DOHH2 (cell line): ENCODE measurements at regions not wholly inside any gene's neighbourhood (a gene's known extent, or its start where the extent isn't known, plus 50 kb on each side); places are given as distances from the start of the nearest gene placed in this dataset.

Source experiments
- H3F3A ChIP-seq: fragments of 200-600 bp; sonication (generic), shearing (Covaris generic); 2 replicates; pipeline ENCODE4 v1.6.0; 2016; ENCODE audit warnings: antibody characterized with exemption, mild to moderate bottlenecking; ENCODE audit not compliant: control insufficient read depth, insufficient read depth
- H3K27ac ChIP-seq: fragments of 200-600 bp; sonication (generic); 2 replicates; pipeline ENCODE4 v1.5.1; 2014; ENCODE audit warnings: low read depth, mild to moderate bottlenecking, low read length, moderate library complexity
- H3K27me3 ChIP-seq: fragments of 200-600 bp; sonication (generic); 2 replicates; pipeline ENCODE4 v1.6.1; 2014; ENCODE audit warnings: mild to moderate bottlenecking, low read length, mixed read lengths; ENCODE audit not compliant: control insufficient read depth
- H3K36me3 ChIP-seq: fragments of 200-600 bp; sonication (generic); 2 replicates; pipeline ENCODE4 v1.6.1; 2014; ENCODE audit warnings: mild to moderate bottlenecking, low read length, moderate library complexity, mixed read lengths; ENCODE audit not compliant: control insufficient read depth
- H3K4me1 ChIP-seq: fragments of 200-600 bp; sonication (generic); 2 replicates; pipeline ENCODE4 v1.6.1; 2014; ENCODE audit warnings: mild to moderate bottlenecking, low read length, mixed read lengths; ENCODE audit not compliant: control insufficient read depth
- H3K4me2 ChIP-seq: fragments of 200-600 bp; sonication (generic); 2 replicates; pipeline ENCODE4 v1.6.0; 2014; ENCODE audit warnings: mild to moderate bottlenecking, low read length, moderate library complexity
- H3K4me3 ChIP-seq: fragments of 200-600 bp; sonication (generic); 2 replicates; pipeline ENCODE4 v1.5.1; 2014; ENCODE audit warnings: mild to moderate bottlenecking, low read length, mixed read lengths
- H3K79me2 ChIP-seq: fragments of 200-600 bp; sonication (generic); 2 replicates; pipeline ENCODE4 v1.6.1; 2014; ENCODE audit warnings: mild to moderate bottlenecking, low read length, mixed read lengths; ENCODE audit not compliant: control insufficient read depth
- H3K9me2 ChIP-seq: fragments of 200-600 bp; sonication (generic); replicated peaks from 2 replicates; pipeline ENCODE4 v1.6.1; 2014; ENCODE audit warnings: mild to moderate bottlenecking, low read length, mixed read lengths; ENCODE audit not compliant: control insufficient read depth
- H3K9me3 ChIP-seq: fragments of 200-600 bp; sonication (generic); 2 replicates; pipeline ENCODE4 v1.6.1; 2014; ENCODE audit warnings: antibody characterized with exemption, low read length, mixed read lengths; ENCODE audit not compliant: control insufficient read depth, insufficient read depth
- H4K20me1 ChIP-seq: fragments of 200-600 bp; sonication (generic); 2 replicates; pipeline ENCODE4 v1.6.0; 2014; ENCODE audit warnings: low read depth, mild to moderate bottlenecking, antibody characterized with exemption, low read length, moderate library complexity; ENCODE audit not compliant: control insufficient read depth, insufficient read depth
- CTCF ChIP-seq: fragments of 200-600 bp; sonication (generic); IDR thresholded peaks from one replicate; pipeline ENCODE4 v1.5.1; 2014; ENCODE audit warnings: antibody characterized with exemption, mild to moderate bottlenecking, low read depth, low read length; ENCODE audit not compliant: poor library complexity, severe bottlenecking
- EZH2phosphoT487 ChIP-seq: fragments of 200-600 bp; sonication (generic); IDR thresholded peaks from 2 replicates; pipeline ENCODE4 v1.6.1; 2017; ENCODE audit warnings: borderline replicate concordance, mild to moderate bottlenecking, antibody characterized with exemption, low read length, moderate library complexity, mixed read lengths

- Histone ChIP-seq H3K4me2 (no peak overlapping the region), H3K4me3 (no peak overlapping the region), H3K9me3 (no peaks in the 10 kb centered on the region), H3K27ac (no peak overlapping the region), H3K9me2 (no peaks in the 10 kb centered on the region), H3K27me3 (no peaks in the 10 kb centered on the region), H3F3A (no peaks in the 10 kb centered on the region), H3K36me3 (no peaks in the 10 kb centered on the region), H3K79me2 (no peaks in the 10 kb centered on the region), H4K20me1 (no peaks in the 10 kb centered on the region), H3K4me1 (peaks cover 5% of the 10 kb centered on the region)
- TF ChIP-seq CTCF (no peak), EZH2phosphoT487 (no peak)
These were observed 88.3 kb downstream of the KLF15 start for GRCh38 chr3:126268866-126269265.

- Histone ChIP-seq H3F3A (no peaks in the 10 kb centered on the region), H3K4me3 (no peak overlapping the region), H3K4me1 (no peaks in the 10 kb centered on the region), H3K4me2 (no peak overlapping the region), H3K9me3 (no peaks in the 10 kb centered on the region), H3K27me3 (no peaks in the 10 kb centered on the region), H3K27ac (no peak overlapping the region), H4K20me1 (no peaks in the 10 kb centered on the region), H3K9me2 (no peaks in the 10 kb centered on the region), H3K36me3 (no peaks in the 10 kb centered on the region), H3K79me2 (no peaks in the 10 kb centered on the region)
- TF ChIP-seq CTCF (no peak), EZH2phosphoT487 (no peak)
These were observed 87.7 kb upstream of the ALDH1L1 start for GRCh38 chr3:126267976-126268615.

GRCh38 chr3:126267169-126267975 is 87.0 kb upstream of the ALDH1L1 start:
- Histone ChIP-seq H3K4me2 (no peak overlapping the region), H4K20me1 (no peaks in the 10 kb centered on the region), H3K9me2 (no peaks in the 10 kb centered on the region), H3K27me3 (no peaks in the 10 kb centered on the region), H3K4me3 (no peak overlapping the region), H3K36me3 (no peaks in the 10 kb centered on the region), H3K79me2 (no peaks in the 10 kb centered on the region), H3K4me1 (peaks cover 5% of the 10 kb centered on the region; the same call in 1 of the 2 replicates), H3K27ac (no peak overlapping the region), H3F3A (no peaks in the 10 kb centered on the region), H3K9me3 (no peaks in the 10 kb centered on the region)
- TF ChIP-seq EZH2phosphoT487 (no peak), CTCF (no peak)
